LHCN-M2 (cell line): ENCODE measurements at regions not wholly inside any gene's neighbourhood (a gene's known extent, or its start where the extent isn't known, plus 50 kb on each side); places are given as distances from the start of the nearest gene placed in this dataset.

Experiments
- DNase-seq: peaks from one replicate; pipeline ENCODE4 v3.0.0-alpha.2; 2012; ENCODE audit warnings: low read depth

DNA sequence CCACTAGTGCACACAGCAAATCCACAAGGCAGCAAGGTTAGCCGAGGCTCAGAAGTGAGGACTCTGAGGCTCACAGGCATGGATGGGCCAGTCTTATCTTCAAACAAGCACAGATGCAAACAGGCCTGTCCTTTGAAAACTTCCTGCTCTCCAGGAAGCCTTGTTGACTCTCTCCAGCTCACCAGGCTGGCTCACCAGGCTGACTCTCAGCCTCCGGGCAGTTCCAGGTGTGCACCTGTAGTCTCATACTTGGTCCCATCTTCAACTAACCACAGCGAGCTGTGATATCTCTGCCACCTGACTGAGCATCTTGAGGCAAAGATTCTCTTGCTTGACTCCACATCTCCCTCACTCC, 173.9 kb upstream of the ZMIZ1 start:
- no peak for DNase-seq

- DNase-seq = no peak
These were observed 173.3 kb upstream of the ZMIZ1 start for GRCh38 chr10:78895469-78895868.

DNA sequence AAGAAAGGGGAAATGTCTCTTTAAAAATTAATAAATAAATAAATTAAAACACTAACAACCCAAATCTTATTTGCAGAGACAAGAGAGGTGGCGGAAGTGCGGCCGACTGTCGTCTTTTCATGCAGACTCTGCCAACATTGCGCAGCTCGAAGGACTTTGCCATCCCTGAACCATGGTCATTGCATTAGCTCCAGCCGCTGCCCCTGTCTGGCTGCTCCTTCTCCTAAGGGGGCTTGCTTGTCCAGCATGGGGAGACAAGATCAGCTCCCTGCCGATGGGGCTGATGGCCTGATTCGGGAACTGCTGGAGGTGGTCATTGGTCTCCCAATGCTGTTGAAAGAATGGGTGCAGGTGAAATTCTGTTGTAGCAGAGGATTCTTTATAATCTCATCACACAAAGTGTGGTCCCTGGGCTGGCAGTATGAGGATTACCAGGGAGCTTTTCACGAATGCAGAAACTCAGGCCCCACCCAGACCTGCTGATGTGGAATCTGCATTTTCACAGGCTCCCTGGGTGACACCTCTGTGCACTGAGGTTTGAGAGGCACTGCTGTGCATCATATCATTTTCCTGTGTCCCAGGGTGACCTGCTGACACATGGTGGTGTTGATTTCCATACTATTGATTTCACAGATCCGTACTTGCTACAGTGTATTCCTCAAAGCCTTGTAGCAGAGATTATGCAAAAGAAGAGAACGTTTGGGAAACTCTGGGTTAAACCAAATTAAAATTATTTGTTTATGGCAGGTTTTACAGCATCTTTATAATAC, 172.4 kb upstream of the ZMIZ1 start:
- DNase-seq = no peak

DNA sequence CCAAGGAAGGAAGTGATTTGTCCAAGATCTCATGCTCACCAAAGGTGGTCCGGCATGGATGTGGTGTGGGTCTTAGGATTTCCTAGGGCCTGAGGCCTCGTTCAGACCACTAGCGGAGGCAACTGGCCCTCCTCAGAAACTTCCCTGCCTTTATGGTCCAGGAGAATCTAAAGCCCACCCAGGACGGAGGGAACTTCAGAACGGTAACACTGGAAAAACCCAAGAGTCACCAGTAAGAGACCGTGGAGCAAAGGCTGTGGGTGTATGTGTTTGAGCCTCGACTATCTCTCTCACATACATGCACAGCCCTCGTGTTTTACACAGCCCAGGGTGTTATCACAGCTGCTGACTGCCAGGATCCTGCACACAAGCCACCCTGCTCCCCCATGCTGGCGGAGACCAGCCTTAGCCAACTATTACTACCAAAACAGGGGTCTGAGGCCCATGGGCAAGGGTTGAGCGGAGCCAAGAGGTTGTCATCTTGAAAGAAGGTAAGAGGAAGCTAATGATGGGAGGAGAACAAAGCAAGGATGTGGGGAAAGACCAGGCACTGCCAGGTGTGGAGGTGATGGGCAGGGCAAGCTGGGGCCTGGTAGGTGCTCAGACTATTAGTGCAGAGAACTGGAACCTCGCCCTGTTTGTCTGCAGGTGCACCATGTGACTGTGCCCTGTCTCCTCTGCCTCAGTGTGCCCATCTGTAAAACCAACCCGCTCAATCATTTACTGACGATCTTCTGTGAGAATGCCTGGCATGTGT, 170.2 kb upstream of the ZMIZ1 start:
- DNase-seq = no peak

GRCh38 chr10:78899098-78899754, 169.5 kb upstream of the ZMIZ1 start:
- no peak for DNase-seq

DNA sequence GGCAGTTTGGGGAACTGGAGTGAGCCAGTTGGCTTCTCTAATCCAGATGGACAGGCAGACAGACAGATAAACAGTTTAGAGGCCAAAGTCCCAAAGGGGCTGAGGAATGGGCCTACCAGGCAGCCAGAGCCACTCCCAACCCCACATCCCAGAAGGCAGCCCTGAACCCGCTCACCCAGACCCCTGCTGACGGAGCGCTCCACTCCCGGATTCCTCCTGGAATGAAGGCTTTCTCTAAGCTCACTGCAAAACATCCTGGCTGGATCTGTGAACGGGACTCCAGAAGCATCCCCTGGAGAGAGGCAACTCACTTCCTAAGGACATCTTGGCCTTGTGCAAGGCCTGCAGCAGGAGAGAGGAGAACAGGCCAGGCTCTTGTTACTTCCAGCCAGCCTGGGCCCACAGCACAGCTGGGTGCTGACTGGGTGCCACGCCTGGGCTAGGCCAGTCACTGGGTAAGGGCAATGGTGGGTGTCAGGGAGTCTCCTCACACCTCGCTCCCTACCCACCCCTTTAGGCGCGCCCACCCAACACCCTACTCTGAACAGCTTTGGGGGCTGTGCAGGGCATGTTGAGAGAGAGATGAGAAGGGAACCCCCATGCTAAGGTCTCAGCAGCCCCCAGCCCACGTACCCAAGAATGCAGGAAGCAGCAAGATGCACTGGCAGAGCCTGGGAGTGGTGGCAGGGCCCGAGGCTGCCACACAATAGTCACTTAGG, 168.6 kb upstream of the ZMIZ1 start:
- DNase-seq = no peak

GRCh38 chr10:78900715-78901430, 167.9 kb upstream of the ZMIZ1 start:
- DNase-seq = no peak

GRCh38 chr10:78901694-78902093, 167.1 kb upstream of the ZMIZ1 start:
- DNase-seq = no peak

DNA sequence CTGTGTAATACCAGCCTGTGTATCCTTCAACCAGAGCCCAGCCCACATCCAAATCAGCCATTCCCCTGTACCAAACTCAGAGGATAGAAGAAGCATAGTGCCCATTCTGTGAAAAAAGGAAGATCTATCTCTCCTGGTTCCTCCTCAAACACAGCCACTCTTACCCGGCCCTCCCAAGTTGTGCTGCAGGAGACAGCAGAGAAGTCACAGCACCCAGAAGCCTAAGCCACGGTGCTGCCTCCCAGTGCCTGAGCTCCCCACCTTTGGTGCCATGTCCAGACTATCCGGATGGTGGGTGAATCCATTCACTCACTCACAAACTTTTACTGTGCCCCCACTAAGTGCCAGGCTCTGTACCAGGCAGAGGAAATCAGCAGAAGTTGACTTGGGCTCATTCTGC, 166.0 kb upstream of the ZMIZ1 start:
- DNase-seq = no peak

GRCh38 chr10:78903341-78903940, 165.3 kb upstream of the ZMIZ1 start:
- no peak for DNase-seq

DNA sequence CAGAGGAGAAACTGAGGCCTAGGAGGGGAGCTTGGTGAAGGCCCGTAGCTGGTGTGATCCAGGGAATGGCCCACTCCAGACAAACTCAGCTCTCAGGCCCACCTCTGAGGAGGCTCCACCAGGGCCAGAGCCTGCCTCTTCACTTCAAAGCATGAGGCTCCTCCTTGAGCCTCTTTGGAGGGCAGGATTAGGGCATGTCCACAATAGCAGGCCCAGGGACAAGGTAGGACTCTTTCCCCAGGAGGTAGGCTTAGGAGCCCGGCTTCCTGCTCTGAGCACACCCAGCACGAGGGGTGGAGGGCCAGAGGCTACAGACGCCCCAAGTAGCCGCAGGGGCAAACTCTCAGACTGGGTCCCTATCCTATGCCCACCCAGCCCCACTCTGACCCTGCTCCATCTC, 164.6 kb upstream of the ZMIZ1 start:
- DNase-seq = no peak

GRCh38 chr10:78905015-78905956, 163.5 kb upstream of the ZMIZ1 start:
- no peak for DNase-seq

DNA sequence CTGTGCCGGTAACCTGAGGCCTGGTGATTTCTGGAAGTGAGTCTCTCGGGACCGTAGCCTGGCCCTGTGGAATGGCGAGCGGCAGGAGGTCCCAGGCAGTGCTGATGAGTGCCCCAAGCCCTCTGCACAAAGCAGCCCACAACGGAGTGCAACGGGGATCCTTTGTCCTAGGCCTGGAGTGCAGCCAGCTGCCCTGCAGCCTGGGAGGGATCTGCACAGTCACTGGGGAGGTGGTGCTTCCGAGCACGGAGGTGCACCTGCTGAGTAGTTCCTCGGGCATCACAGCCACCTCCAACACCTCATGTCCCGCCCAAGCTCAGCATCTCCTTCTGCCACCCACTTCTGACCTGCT, 162.8 kb upstream of the ZMIZ1 start:
- DNase-seq = no peak

DNA sequence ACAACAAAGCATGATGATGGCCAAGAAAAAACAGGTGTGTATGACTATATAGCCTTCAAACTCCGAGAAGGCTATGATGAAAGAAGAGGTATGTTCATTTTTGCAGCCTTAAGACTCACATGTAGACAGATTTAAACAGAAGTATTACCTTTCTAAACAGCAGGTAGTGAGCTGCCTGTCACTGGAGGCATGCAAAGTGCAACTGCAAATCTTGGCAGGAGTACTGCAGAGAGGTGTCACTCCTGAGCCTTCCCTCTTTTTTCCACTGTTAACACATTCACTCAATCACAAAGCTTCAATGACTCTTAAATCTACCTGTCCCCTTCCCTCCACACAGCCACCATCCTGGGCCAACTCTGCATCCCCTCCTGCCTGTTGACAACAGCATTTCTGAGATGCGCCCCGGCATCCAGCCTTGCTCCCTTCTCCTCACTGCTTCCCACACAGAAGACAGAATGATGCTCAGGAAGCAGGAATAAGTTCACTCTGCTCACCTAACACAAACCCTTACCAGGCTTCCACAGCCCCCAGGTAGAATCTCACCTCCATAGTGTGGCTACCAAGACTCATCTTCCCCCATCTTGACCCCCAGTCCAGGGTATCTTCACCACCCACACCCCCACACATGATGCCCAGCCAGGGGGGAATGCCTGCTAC, 161.9 kb upstream of the ZMIZ1 start:
- no peak for DNase-seq

DNA sequence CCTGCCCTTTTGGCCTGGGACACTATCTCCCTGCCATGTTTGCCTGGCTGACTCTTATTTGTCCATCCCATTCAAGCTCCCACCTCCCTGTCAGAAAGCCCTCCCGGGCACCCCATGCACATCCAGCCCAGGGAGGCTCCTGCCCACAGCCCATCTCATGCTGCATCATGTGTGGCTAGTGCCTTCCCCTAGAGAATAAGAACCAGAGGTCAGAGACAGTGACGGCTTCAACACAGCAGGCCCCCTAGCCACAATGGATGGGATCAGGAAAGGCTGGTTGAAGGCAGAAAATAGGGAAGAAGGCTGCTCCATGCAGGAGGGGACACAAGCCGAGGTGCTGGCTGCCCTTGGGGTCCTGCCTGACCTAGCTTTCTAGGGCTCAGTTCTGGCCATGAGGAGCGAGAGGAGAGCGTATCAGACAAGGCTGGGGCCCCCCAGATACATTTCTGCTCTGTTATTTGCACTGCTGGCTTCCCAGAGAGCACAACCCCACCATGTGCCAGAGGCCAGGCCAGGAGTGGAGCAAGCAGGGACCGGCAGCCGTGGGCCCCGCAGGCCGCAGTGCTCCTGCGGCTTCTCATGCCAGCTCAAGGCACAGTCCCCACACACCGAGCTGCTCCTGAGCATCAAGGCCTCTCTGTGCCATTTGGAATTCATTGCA, 161.1 kb upstream of the ZMIZ1 start:
- DNase-seq = no peak

GRCh38 chr10:78909221-78909620, 159.5 kb upstream of the ZMIZ1 start:
- no peak for DNase-seq

DNA sequence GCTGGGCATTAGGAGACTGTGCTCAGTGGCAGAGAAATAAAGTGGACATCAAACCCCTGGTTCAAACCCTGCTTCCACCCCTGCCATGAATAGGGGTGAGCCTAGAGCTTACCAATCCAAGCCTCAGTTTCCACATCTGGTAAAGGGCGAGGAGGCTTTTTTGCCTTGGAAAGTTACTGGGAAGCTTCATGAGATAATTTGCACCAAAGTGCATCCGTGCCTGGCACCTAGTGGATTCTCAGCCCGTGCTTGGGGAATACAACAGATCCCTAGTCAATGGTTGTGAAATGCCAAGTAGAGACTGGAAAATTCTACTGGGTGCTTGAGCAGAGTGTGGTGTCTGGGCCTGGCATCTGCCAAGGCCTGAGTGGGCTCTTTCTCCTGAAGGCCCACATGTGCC, 158.7 kb upstream of the ZMIZ1 start:
- no peak for DNase-seq

GRCh38 chr10:78910476-78910875, 158.3 kb upstream of the ZMIZ1 start:
- DNase-seq = no peak

- DNase-seq = no peak
These were observed 157.9 kb upstream of the ZMIZ1 start for GRCh38 chr10:78910886-78911285.
